NCI-H510A (cell line): ENCODE measurements at regions not wholly inside any gene's neighbourhood (a gene's known extent, or its start where the extent isn't known, plus 50 kb on each side); places are given as distances from the start of the nearest gene placed in this dataset.
"Not testable (repeated sequence)": the region's sequence is repeated elsewhere in the genome, so short reads cannot be mapped to it uniquely, and the experiment has no call there.

ENCODE experiments used
- DNase-seq: peaks from one replicate; lab custom pipeline; 2025; lab: John Stamatoyannopoulos, UW

GRCh38 chr7:51446785-51447184, 130.2 kb upstream of the COBL start:
- DNase-seq, result no peak

DNA sequence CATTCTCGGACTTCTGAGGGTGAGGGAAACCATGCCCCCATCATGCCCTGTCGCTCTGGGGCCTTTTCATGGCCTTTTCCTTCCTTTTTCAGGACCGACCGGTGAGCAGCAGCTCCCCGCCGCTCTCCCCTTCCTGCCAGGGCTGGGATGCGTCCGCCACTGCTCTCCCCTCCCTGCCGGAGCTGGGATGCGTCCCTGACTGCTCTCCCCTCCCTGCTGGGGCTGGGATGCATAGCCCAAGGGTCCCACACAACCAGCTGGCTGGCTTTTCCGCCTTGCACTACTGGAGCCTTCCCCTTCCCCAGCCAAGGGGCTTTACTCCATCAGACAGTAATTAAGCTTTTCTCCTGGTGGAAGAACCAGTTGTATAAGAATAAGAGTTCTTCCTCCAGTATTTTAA, 129.7 kb upstream of the COBL start:
- DNase-seq, result no peak

DNA sequence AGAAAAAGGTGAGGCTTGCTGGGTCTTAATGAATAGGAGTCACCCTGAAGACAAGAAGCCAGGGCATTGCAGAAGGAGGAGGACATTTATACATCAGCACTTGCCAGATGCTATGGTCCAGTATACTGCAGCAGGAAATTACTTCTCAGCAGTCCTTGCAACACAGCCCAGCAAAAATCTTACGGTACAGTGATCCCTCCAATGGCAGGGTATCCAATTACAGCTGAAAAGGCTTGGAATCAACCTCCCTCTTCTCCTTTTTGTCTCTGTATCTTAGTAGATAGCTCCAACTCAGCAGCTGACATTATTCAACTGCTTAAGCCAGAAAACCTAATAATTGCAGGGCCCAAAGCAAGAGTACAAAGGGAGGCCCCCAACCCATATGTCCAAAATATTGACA, 128.3 kb upstream of the COBL start:
- peak; percentile 13 for DNase-seq

GRCh38 chr7:51430480-51431086, 114.0 kb upstream of the COBL start:
- DNase-seq, result peak; percentile 32

GRCh38 chr7:51428217-51428887, 111.7 kb upstream of the COBL start:
- DNase-seq, result no peak

DNA sequence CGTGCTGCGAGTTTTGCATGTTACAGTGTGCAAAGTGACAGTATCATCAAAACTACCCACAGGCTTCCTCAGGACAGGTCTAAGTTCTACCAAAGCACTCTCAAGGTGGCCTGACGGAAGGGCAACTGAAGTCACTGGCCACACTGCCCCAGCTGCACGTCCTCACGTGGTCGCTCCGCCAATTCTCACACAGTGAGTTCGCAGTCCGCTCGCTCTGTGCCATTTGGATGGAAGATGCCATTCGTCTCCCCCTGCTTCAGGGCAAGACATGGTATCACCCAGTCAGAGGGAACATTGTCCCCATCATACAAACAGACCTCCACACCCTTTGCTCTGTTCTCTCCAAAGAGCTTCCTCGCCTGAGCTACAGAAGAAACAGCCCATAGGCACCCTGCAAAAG, 109.6 kb upstream of the COBL start:
- no peak for DNase-seq

DNA sequence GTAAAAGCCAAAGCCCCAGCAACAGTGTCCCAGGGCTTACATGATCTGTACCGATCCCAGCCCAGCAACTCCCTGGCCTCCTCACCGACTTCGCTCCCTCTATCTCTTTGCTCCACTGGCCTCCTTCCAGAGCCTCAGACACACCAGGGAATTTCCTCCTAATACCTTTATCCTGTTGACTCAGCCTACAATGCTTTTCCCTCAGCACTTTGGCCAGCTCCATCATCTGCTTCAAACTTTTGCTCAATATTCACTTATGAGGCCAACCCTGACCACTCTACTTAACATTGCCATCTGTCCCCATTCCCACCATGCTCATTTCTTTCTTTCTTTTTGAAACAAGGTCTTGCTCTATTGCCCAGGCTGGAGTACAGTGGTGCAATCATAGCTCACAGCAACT, 93.3 kb upstream of the COBL start:
- not testable (repeated sequence) for DNase-seq

GRCh38 chr7:51397608-51398007, 81.0 kb upstream of the COBL start:
- not testable (repeated sequence) for DNase-seq

GRCh38 chr7:51393003-51393402, 76.4 kb upstream of the COBL start:
- not testable (repeated sequence) for DNase-seq

GRCh38 chr7:51389952-51390351, 73.3 kb upstream of the COBL start:
- not testable (repeated sequence) for DNase-seq

GRCh38 chr7:51389216-51389812, 72.7 kb upstream of the COBL start:
- not testable (repeated sequence) for DNase-seq

DNA sequence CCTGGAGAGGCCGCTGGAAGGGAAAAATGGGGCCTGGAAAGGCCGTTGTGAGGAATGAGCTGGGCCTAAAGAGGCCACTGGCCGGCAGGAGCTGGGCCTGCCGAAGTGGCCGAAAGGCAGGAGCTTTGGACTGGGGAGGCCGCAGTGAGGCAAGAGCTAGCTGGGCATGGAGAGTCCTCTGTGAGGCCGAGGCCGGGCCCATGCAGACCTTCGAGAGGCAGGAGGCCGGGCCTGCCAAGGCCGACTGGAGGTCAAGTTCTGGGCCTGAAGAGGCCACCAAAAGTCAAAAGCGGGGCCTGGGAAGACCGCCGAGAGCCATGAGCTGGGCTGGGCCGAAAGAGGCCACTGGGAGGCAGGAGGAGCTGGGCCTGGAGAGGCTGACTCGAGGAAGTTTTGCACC, 71.6 kb upstream of the COBL start:
- DNase-seq, result not testable (repeated sequence)

DNA sequence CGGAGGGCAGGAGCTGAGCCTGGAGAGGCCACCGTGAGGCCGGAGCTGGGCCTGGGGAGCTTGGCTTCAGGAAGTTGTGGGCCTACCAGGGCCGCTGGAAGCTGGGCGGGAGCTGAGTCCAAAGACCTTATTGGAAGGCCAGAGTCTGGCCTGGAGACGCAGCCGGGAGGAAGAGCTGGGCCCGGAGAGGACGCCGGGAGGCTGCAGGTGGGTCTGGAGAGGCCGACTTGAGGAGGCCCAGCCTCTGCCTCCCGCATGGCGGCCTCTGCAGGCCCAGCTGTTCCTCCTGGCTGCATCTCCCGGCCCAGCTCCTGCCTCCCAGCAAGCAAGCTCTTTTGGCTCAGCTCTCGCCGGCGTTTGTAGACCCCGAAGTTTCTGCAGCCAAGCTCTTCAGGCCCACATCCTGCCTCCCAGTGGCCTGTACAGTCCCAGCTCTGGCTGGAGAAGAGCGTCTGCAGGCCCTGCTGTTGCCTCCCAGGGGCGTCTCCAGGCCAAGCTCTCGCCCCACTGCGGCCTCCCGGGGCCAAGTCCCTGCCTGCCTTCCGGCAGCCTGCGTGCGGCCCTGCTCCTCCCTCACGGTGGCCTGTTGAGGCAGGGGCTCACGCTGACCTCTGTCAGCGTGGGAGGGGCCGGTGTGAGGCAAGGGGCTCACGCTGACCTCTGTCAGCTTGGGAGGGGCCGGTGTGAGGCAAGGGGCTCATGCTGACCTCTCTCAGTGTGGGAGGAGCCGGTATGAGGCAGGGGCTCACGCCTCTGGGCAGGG, 70.4 kb upstream of the COBL start:
- DNase-seq, result not testable (repeated sequence)

- not testable (repeated sequence) for DNase-seq
These were observed 69.6 kb upstream of the COBL start for GRCh38 chr7:51386184-51386583.

GRCh38 chr7:51382243-51382642, 65.6 kb upstream of the COBL start:
- DNase-seq, result not testable (repeated sequence)

DNA sequence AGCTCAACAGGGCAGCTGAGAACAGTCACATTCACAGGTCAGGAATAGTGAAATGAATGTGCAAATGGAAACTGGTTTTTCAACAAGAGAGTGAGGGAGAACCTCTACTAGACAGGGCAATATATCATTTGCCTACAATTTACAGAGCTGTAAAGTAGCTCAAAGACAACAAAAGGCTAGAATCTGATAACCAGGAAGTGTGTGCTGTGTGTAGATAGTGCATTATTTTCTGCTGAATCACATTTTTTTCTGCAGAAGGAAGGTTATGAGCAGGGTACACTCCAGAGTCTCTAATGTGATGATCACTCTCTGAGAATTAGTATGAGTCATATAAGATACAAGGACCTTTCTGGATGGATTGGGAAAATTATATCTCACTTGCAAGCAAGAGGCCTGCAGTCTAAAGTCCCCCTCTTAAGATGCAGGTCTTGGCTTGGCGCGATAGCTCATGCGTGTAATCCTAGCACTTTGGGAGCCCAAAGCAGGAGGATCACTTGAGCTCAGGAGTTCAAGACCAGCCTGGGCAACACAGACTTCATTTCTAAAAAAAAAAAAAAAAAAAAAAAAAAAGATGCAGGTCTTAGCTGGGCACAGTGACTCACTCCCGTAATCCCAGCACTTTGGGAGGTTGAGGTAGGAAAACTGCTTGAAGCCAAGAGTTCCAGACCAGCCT, 59.9 kb upstream of the COBL start:
- DNase-seq, result peak; percentile 34

GRCh38 chr7:51374936-51375335, 58.3 kb upstream of the COBL start:
- no peak for DNase-seq

DNA sequence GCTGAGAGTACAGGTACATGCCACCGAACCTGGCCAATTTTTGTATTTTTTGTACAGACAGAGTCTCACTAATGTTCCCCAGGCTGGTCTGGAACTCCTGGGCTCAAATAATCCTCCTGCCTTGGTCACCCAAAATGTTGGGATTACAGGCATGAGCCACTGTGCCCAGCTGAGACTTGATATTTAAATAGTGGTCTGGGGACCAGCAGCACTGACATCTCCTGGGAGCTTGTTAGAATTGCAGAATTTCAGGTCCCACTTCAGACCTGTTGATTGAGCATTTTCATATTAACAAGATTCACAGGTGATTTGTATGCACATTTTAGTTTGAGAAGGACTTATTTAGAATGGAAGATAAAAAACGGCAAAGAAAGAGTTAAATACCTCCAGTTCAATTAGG, 57.0 kb upstream of the COBL start:
- DNase-seq, result not testable (repeated sequence)

- DNase-seq, result no peak
These were observed 53.1 kb upstream of the COBL start for GRCh38 chr7:51369746-51370145.

DNA sequence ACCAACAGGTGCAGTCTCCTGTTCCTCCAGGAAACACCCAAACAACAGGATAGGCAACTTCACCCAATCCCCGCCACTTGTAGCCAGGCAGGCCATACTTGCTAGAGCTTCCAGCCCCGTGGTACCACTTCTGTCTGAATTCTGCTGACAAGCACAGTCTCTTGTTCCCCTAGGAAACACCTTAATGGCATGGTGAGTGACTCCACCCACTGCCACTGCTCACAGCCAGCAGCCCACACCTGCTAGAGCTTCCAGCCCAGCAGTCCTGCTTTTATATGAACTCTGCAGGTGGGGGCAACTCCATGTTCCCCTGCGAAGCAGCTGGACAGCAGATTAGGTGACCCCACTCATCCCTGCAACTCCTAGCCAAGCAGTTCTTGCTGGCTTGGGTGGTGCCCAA, 52.6 kb upstream of the COBL start:
- peak; percentile 46 for DNase-seq

DNA sequence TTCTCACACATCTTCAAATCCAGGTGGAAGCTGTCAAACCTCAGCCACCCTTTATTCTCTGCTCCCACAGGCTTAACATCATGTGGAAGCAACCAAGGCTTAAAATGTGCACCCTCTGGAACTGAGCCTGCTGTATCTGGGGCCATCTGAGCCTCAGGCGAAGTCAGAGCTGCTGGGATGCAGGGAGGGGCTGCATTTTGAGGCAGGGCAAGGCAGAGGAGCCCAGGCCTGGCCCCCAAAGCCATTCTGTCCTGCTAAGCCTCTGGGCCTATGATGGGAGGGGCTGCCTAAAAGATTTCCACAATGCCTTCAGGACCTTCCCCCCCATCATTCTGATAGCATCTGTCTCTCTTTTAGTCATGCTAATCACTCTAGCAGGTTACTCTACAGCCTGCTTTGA, 51.7 kb upstream of the COBL start:
- no peak for DNase-seq

- DNase-seq, result no peak
These were observed 51.0 kb upstream of the COBL start for GRCh38 chr7:51367614-51367968.
